ENCODE measurements at regions not wholly inside any gene's neighbourhood (a gene's known extent, or its start where the extent isn't known, plus 50 kb on each side); places are given as distances from the start of the nearest gene placed in this dataset.
"Not testable (repeated sequence)": the region's sequence is repeated elsewhere in the genome, so short reads cannot be mapped to it uniquely, and the experiment has no call there.

- not testable (repeated sequence) for H3K4me1 ChIP-seq (ENCODE audit: control insufficient read depth, insufficient read depth, low read length); H3K9me3 ChIP-seq (ENCODE audit: control insufficient read depth, insufficient read depth, low read depth, low read length); H3K36me3 ChIP-seq (ENCODE audit: control insufficient read depth, insufficient read depth, low read length); H3K27me3 ChIP-seq (ENCODE audit: control insufficient read depth, insufficient read depth, low read length); H3K27ac ChIP-seq (ENCODE audit: low read depth, low read length); H3K4me3 ChIP-seq (ENCODE audit: low read depth, low read length); H3K9ac ChIP-seq (ENCODE audit: low read length)
Observed at GRCh38 chr5:166742951-166743350, 1548.5 kb upstream of the WWC1 start.

- Histone ChIP-seq H3K4me1 (ENCODE audit: control insufficient read depth, insufficient read depth, low read length) (no peaks in the 10 kb centered on the region), H3K27ac (ENCODE audit: low read depth, low read length) (no peak overlapping the region), H3K9ac (ENCODE audit: low read length) (no peak overlapping the region), H3K9me3 (ENCODE audit: control insufficient read depth, insufficient read depth, low read depth, low read length) (no peaks in the 10 kb centered on the region), H3K27me3 (ENCODE audit: control insufficient read depth, insufficient read depth, low read length) (no peaks in the 10 kb centered on the region), H3K4me3 (ENCODE audit: low read depth, low read length) (no peak overlapping the region), H3K36me3 (ENCODE audit: control insufficient read depth, insufficient read depth, low read length) (no peaks in the 10 kb centered on the region)
Observed at GRCh38 chr5:166746506-166746905, 1544.9 kb upstream of the WWC1 start.

GRCh38 chr5:166750376-166750775, 1541.1 kb upstream of the WWC1 start:
- no peak overlapping the region for H3K27ac ChIP-seq (ENCODE audit: low read depth, low read length)
- H3K9me3 ChIP-seq (ENCODE audit: control insufficient read depth, insufficient read depth, low read depth, low read length) = no peaks in the 10 kb centered on the region
- no peak overlapping the region for H3K9ac ChIP-seq (ENCODE audit: low read length)
- no peaks in the 10 kb centered on the region for H3K27me3 ChIP-seq (ENCODE audit: control insufficient read depth, insufficient read depth, low read length)
- H3K4me1 ChIP-seq (ENCODE audit: control insufficient read depth, insufficient read depth, low read length) = no peaks in the 10 kb centered on the region
- H3K4me3 ChIP-seq (ENCODE audit: low read depth, low read length) = no peak overlapping the region
- H3K36me3 ChIP-seq (ENCODE audit: control insufficient read depth, insufficient read depth, low read length) = no peaks in the 10 kb centered on the region

GRCh38 chr5:166758151-166758550, 1533.3 kb upstream of the WWC1 start:
- Histone ChIP-seq H3K27me3 (ENCODE audit: control insufficient read depth, insufficient read depth, low read length) (no peaks in the 10 kb centered on the region), H3K9ac (ENCODE audit: low read length) (no peak overlapping the region), H3K27ac (ENCODE audit: low read depth, low read length) (no peak overlapping the region), H3K4me1 (ENCODE audit: control insufficient read depth, insufficient read depth, low read length) (no peaks in the 10 kb centered on the region), H3K36me3 (ENCODE audit: control insufficient read depth, insufficient read depth, low read length) (no peaks in the 10 kb centered on the region), H3K9me3 (ENCODE audit: control insufficient read depth, insufficient read depth, low read depth, low read length) (peaks cover 2% of the 10 kb centered on the region; the same call in 1 of the 2 replicates), H3K4me3 (ENCODE audit: low read depth, low read length) (no peak overlapping the region)

- H3K4me1 ChIP-seq (ENCODE audit: control insufficient read depth, insufficient read depth, low read length) = peaks cover 4% of the 10 kb centered on the region; the same call in 1 of the 2 replicates
- no peak overlapping the region for H3K27ac ChIP-seq (ENCODE audit: low read depth, low read length)
- H3K9me3 ChIP-seq (ENCODE audit: control insufficient read depth, insufficient read depth, low read depth, low read length) = no peaks in the 10 kb centered on the region
- no peak overlapping the region for H3K9ac ChIP-seq (ENCODE audit: low read length)
- H3K36me3 ChIP-seq (ENCODE audit: control insufficient read depth, insufficient read depth, low read length) = no peaks in the 10 kb centered on the region
- no peaks in the 10 kb centered on the region for H3K27me3 ChIP-seq (ENCODE audit: control insufficient read depth, insufficient read depth, low read length)
- H3K4me3 ChIP-seq (ENCODE audit: low read depth, low read length) = no peak overlapping the region
Observed at GRCh38 chr5:166767858-166768257, 1523.6 kb upstream of the WWC1 start.

GRCh38 chr5:166768536-166768935, 1522.9 kb upstream of the WWC1 start:
- H3K4me3 ChIP-seq (ENCODE audit: low read depth, low read length) = no peak overlapping the region
- H3K9me3 ChIP-seq (ENCODE audit: control insufficient read depth, insufficient read depth, low read depth, low read length) = no peaks in the 10 kb centered on the region
- no peak overlapping the region for H3K27ac ChIP-seq (ENCODE audit: low read depth, low read length)
- H3K27me3 ChIP-seq (ENCODE audit: control insufficient read depth, insufficient read depth, low read length) = no peaks in the 10 kb centered on the region
- H3K4me1 ChIP-seq (ENCODE audit: control insufficient read depth, insufficient read depth, low read length) = peaks cover 4% of the 10 kb centered on the region; the same call in 1 of the 2 replicates
- H3K9ac ChIP-seq (ENCODE audit: low read length) = no peak overlapping the region
- H3K36me3 ChIP-seq (ENCODE audit: control insufficient read depth, insufficient read depth, low read length) = no peaks in the 10 kb centered on the region

- Histone ChIP-seq H3K27ac (ENCODE audit: low read depth, low read length) (no peak overlapping the region), H3K9me3 (ENCODE audit: control insufficient read depth, insufficient read depth, low read depth, low read length) (no peaks in the 10 kb centered on the region), H3K4me3 (ENCODE audit: low read depth, low read length) (no peak overlapping the region), H3K36me3 (ENCODE audit: control insufficient read depth, insufficient read depth, low read length) (no peaks in the 10 kb centered on the region), H3K9ac (ENCODE audit: low read length) (no peak overlapping the region), H3K27me3 (ENCODE audit: control insufficient read depth, insufficient read depth, low read length) (no peaks in the 10 kb centered on the region), H3K4me1 (ENCODE audit: control insufficient read depth, insufficient read depth, low read length) (peaks cover 4% of the 10 kb centered on the region; the same call in 1 of the 2 replicates)
Observed at GRCh38 chr5:166772770-166773169, 1518.7 kb upstream of the WWC1 start.

- Histone ChIP-seq H3K27me3 (ENCODE audit: control insufficient read depth, insufficient read depth, low read length) (no peaks in the 10 kb centered on the region), H3K4me3 (ENCODE audit: low read depth, low read length) (no peak overlapping the region), H3K9ac (ENCODE audit: low read length) (no peak overlapping the region), H3K27ac (ENCODE audit: low read depth, low read length) (no peak overlapping the region), H3K36me3 (ENCODE audit: control insufficient read depth, insufficient read depth, low read length) (no peaks in the 10 kb centered on the region), H3K9me3 (ENCODE audit: control insufficient read depth, insufficient read depth, low read depth, low read length) (peaks cover 6% of the 10 kb centered on the region; the same call in 1 of the 2 replicates), H3K4me1 (ENCODE audit: control insufficient read depth, insufficient read depth, low read length) (peaks cover 9% of the 10 kb centered on the region)
Observed at GRCh38 chr5:166781737-166782136, 1509.7 kb upstream of the WWC1 start.

GRCh38 chr5:166784545-166785078, 1506.8 kb upstream of the WWC1 start:
- no peak overlapping the region for H3K4me3 ChIP-seq (ENCODE audit: low read depth, low read length)
- peaks cover 6% of the 10 kb centered on the region; the same call in 1 of the 2 replicates for H3K9me3 ChIP-seq (ENCODE audit: control insufficient read depth, insufficient read depth, low read depth, low read length)
- no peak overlapping the region for H3K9ac ChIP-seq (ENCODE audit: low read length)
- H3K36me3 ChIP-seq (ENCODE audit: control insufficient read depth, insufficient read depth, low read length) = no peaks in the 10 kb centered on the region
- no peaks in the 10 kb centered on the region for H3K27me3 ChIP-seq (ENCODE audit: control insufficient read depth, insufficient read depth, low read length)
- no peak overlapping the region for H3K27ac ChIP-seq (ENCODE audit: low read depth, low read length)
- H3K4me1 ChIP-seq (ENCODE audit: control insufficient read depth, insufficient read depth, low read length) = peaks cover 20% of the 10 kb centered on the region

GRCh38 chr5:166786178-166786577, 1505.3 kb upstream of the WWC1 start:
- H3K9me3 ChIP-seq (ENCODE audit: control insufficient read depth, insufficient read depth, low read depth, low read length) = peaks cover 6% of the 10 kb centered on the region; the same call in 1 of the 2 replicates
- no peak overlapping the region for H3K27ac ChIP-seq (ENCODE audit: low read depth, low read length)
- H3K27me3 ChIP-seq (ENCODE audit: control insufficient read depth, insufficient read depth, low read length) = no peaks in the 10 kb centered on the region

GRCh38 chr5:166786889-166787288, 1504.6 kb upstream of the WWC1 start:
- no peaks in the 10 kb centered on the region for H3K36me3 ChIP-seq (ENCODE audit: control insufficient read depth, insufficient read depth, low read length)
- peaks cover 6% of the 10 kb centered on the region; the same call in 1 of the 2 replicates for H3K9me3 ChIP-seq (ENCODE audit: control insufficient read depth, insufficient read depth, low read depth, low read length)
- H3K27me3 ChIP-seq (ENCODE audit: control insufficient read depth, insufficient read depth, low read length) = no peaks in the 10 kb centered on the region
- H3K4me1 ChIP-seq (ENCODE audit: control insufficient read depth, insufficient read depth, low read length) = peaks cover 14% of the 10 kb centered on the region
- H3K27ac ChIP-seq (ENCODE audit: low read depth, low read length) = no peak overlapping the region
- H3K4me3 ChIP-seq (ENCODE audit: low read depth, low read length) = no peak overlapping the region
- H3K9ac ChIP-seq (ENCODE audit: low read length) = no peak overlapping the region

More at GRCh38 chr5:166786178-166786577, 1505.3 kb upstream of the WWC1 start:
- no peak overlapping the region for H3K4me3 ChIP-seq (ENCODE audit: low read depth, low read length)
- no peak overlapping the region for H3K9ac ChIP-seq (ENCODE audit: low read length)
- no peaks in the 10 kb centered on the region for H3K36me3 ChIP-seq (ENCODE audit: control insufficient read depth, insufficient read depth, low read length)
- peaks cover 20% of the 10 kb centered on the region for H3K4me1 ChIP-seq (ENCODE audit: control insufficient read depth, insufficient read depth, low read length)
